GM19239 (cell line): ENCODE measurements at regions not wholly inside any gene's neighbourhood (a gene's known extent, or its start where the extent isn't known, plus 50 kb on each side); places are given as distances from the start of the nearest gene placed in this dataset.
"Not testable (repeated sequence)": the region's sequence is repeated elsewhere in the genome, so short reads cannot be mapped to it uniquely, and the experiment has no call there.

Source experiments
- DNase-seq: peaks from one replicate; pipeline ENCODE4 v3.0.0; 2011; ENCODE audit warnings: low spot score; ENCODE audit not compliant: insufficient read length
- FAIRE-seq: peaks from 2 replicates; lab custom pipeline; 2011; peaks lifted over from hg19 to GRCh38; lab: Jason Lieb, UNC

- FAIRE-seq (no peak), DNase-seq (peak; percentile 12)
These were observed 63.2 kb upstream of the SNX19 start for GRCh38 chr11:130979386-130979972.

GRCh38 chr11:130980071-130980862, 64.0 kb upstream of the SNX19 start:
- FAIRE-seq (no peak), DNase-seq (no peak)

GRCh38 chr11:130984241-130984640, 68.0 kb upstream of the SNX19 start:
- not testable (repeated sequence) for DNase-seq, FAIRE-seq

- no peak for FAIRE-seq
- no peak for DNase-seq
These were observed 76.5 kb upstream of the SNX19 start for GRCh38 chr11:130992788-130993187.

- FAIRE-seq (no peak), DNase-seq (no peak)
These were observed 77.8 kb upstream of the SNX19 start for GRCh38 chr11:130994043-130994442.

GRCh38 chr11:130995266-130995665, 79.0 kb upstream of the SNX19 start:
- no peak for DNase-seq
- FAIRE-seq = no peak

GRCh38 chr11:130997278-130997677, 81.0 kb upstream of the SNX19 start:
- DNase-seq (no peak), FAIRE-seq (no peak)

- DNase-seq (no peak), FAIRE-seq (no peak)
These were observed 82.8 kb upstream of the SNX19 start for GRCh38 chr11:130999086-130999485.

- no peak for FAIRE-seq
- no peak for DNase-seq
These were observed 83.9 kb upstream of the SNX19 start for GRCh38 chr11:130999992-131000770.

GRCh38 chr11:131002145-131002544, 85.9 kb upstream of the SNX19 start:
- DNase-seq (no peak), FAIRE-seq (no peak)

GRCh38 chr11:131005829-131006228, 89.5 kb upstream of the SNX19 start:
- FAIRE-seq = no peak
- DNase-seq = no peak

GRCh38 chr11:131025020-131025419, 108.7 kb upstream of the SNX19 start:
- no peak for FAIRE-seq
- no peak for DNase-seq

- no peak for FAIRE-seq
- no peak for DNase-seq
These were observed 109.3 kb upstream of the SNX19 start for GRCh38 chr11:131025421-131026125.

- DNase-seq (no peak), FAIRE-seq (no peak)
These were observed 111.2 kb upstream of the SNX19 start for GRCh38 chr11:131027491-131027890.

GRCh38 chr11:131033151-131033651, 116.9 kb upstream of the SNX19 start:
- FAIRE-seq (no peak), DNase-seq (no peak)

GRCh38 chr11:131036514-131036913, 120.2 kb upstream of the SNX19 start:
- DNase-seq (no peak), FAIRE-seq (no peak)

GRCh38 chr11:131037873-131038272, 121.6 kb upstream of the SNX19 start:
- DNase-seq (no peak), FAIRE-seq (no peak)

GRCh38 chr11:131038597-131038996, 122.3 kb upstream of the SNX19 start:
- no peak for DNase-seq
- FAIRE-seq = no peak

- FAIRE-seq (no peak), DNase-seq (no peak)
These were observed 125.2 kb upstream of the SNX19 start for GRCh38 chr11:131041331-131042040.

GRCh38 chr11:131042041-131042390, 125.7 kb upstream of the SNX19 start:
- DNase-seq = no peak
- FAIRE-seq = no peak
